AG09309 (cell line): ENCODE measurements at regions not wholly inside any gene's neighbourhood (a gene's known extent, or its start where the extent isn't known, plus 50 kb on each side); places are given as distances from the start of the nearest gene placed in this dataset.

Source experiments
- DNase-seq: peaks from one replicate; pipeline ENCODE4 v3.0.0-alpha.2; 2010; ENCODE audit warnings: low read depth
- H3K4me3 ChIP-seq: 2 replicates; pipeline ENCODE4 v1.5.1; 2011; ENCODE audit warnings: mild to moderate bottlenecking, low read depth, low read length, moderate library complexity; ENCODE audit not compliant: control insufficient read depth
- TF ChIP-seq, protein P1 (sequence below): IDR thresholded peaks from 2 replicates; pipeline ENCODE4 v1.5.1; 2011; ENCODE audit warnings: mild to moderate bottlenecking, low read depth, low read length, inconsistent platforms; ENCODE audit not compliant: insufficient read depth, control insufficient read depth; ENCODE audit errors: missing control alignments

DNA sequence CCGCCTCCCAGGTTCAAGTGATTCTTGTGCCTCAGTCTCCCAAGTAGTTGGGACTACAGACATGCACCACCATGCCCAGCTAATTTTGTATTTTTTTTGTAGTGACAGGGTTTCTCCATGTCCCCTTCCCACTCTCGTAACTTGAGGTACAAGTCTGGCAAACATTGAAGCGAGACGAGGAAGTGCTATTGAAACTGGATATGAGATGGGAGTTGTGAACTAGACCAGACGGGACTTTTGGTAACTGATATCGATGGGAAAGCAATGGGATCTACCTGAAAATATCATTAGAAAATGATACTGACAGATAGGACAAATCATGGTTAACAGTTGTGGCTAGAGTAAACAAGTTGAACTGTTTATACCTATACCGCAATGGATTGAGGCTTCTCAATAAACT, 95.2 kb upstream of the TRABD2B start:
- TF ChIP-seq, protein P1, sequence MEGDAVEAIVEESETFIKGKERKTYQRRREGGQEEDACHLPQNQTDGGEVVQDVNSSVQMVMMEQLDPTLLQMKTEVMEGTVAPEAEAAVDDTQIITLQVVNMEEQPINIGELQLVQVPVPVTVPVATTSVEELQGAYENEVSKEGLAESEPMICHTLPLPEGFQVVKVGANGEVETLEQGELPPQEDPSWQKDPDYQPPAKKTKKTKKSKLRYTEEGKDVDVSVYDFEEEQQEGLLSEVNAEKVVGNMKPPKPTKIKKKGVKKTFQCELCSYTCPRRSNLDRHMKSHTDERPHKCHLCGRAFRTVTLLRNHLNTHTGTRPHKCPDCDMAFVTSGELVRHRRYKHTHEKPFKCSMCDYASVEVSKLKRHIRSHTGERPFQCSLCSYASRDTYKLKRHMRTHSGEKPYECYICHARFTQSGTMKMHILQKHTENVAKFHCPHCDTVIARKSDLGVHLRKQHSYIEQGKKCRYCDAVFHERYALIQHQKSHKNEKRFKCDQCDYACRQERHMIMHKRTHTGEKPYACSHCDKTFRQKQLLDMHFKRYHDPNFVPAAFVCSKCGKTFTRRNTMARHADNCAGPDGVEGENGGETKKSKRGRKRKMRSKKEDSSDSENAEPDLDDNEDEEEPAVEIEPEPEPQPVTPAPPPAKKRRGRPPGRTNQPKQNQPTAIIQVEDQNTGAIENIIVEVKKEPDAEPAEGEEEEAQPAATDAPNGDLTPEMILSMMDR: no peak
- H3K4me3 ChIP-seq: no peak overlapping the region

DNA sequence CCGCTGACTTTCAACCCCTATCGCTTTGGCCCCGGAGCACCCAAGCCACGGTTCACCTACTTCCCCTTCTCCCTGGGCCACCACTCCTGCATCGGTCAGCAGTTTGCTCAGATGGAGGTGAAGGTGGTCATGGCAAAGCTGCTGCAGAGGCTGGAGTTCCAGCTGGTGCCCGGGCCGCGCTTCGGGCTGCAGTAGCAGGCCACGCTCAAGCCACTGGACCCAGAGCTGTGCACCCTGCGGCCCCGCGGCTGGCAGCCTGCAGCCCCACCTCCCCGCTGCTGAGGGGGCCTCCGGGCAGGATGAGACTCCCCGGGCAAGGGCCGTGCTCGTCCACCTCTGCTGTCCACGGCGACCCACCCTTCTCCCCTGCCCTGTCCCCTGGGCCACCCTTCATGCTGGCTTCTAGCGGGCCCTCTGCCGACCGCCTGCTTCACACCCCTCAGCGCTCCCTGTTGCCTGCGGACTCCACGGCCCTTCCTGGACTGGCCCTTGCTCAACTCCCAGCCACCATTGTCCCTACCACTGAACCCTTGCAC, 92.2 kb upstream of the TRABD2B start:
- TF ChIP-seq, protein P1: no peak
- no peak overlapping the region for H3K4me3 ChIP-seq
- DNase-seq: no peak

More for the DNA sequence above, 95.2 kb upstream of the TRABD2B start:
- no peak for DNase-seq

DNA sequence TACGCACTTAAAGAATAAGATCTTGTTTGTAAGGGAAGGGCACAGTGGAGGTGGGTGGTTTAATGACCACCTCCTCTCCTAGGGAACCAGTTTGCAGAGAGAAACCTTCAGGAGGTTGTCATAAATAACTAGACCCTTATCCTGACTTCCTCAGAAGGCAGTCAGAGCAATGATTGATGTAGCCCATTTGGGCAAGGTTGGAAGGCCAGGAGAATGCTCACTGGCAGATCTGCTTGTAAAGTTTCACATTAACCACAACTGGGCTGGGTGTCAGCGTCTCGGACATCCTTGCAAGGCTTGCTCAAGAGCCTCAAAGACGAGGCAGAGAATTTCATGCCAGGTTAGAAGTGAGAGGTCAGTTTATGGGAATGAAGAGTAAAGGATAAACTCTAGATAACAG, 87.6 kb upstream of the TRABD2B start:
- H3K4me3 ChIP-seq: no peak overlapping the region
- TF ChIP-seq, protein P1: no peak
- DNase-seq: no peak

DNA sequence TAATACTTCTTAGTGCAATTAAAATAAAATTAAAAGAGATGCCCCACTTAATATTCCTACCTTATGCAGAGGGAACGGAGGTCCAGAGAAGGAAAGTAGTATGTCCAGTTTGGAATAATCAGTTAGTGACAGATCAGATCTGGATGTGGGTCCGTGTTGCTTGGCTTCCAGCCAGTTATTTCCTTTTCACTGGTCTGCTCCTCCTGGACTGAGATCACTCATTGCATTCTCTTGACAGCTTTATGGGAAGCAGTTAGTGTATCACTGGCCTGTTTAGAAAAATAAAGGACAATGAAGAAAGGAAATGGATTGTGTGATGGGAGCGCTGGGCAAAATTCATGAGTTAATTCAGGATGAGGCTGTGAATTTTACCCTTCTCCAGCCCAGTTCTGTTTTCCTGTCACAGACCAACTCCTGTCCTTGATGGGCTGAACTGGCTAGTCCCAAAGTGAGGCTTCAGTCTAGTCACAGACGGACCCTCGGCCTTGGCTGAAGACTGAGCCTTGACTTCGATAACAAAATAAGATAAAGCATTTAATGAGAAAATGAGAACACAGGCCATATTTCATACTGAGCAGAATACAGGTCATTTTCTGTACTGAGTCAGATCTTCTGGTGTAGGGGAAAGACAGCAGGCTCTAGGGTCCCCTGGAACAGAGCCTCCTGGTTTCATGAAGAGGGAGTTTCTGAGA, 85.2 kb upstream of the TRABD2B start:
- no peak overlapping the region for H3K4me3 ChIP-seq
- no peak for DNase-seq

DNA sequence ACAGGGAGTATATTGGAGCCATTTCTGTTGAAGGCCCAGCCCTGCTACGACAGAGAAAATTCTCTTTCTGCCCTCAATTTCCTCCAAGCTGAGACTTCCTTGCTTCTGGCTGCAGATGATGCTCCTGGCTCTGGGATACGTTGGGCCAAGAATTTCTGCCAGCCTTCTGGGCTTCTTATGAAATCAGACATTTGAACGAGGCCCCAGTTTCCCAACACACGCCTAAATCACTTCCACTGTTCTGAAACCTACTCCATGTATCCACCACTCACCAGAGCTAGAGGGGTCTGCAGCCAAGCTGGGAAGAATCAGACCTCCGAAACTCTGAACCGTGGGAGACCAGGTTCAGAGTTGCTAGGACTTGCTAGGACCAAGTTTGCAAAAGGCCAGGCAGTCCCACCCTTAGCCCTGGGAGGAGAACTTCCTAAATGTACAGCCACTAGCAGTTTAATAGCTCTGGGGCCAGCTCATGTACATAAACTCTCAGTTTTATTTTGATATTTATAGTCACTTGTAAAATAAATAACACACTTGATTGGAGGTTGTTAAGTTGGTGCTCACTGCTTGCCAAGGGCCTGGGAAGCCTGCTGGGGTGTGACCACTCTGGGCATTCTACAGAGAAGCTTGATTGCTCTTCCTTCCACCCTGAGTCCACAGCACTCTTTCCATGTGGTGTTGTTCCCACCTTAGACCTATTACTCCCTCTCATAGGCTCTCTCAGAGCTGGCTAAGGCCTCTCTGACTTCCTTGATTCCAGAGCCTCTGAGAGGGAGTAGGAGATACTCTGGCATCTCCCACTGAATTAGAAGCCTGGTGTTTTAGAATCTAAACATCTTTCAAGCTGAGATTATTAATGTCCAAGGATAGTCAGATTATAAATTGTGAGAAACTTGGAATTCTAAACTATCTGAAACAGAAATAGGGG, 83.4 kb upstream of the TRABD2B start:
- TF ChIP-seq, protein P1: no peak
- no peak overlapping the region for H3K4me3 ChIP-seq
- no peak for DNase-seq

More for the DNA sequence above, 85.2 kb upstream of the TRABD2B start:
- TF ChIP-seq, protein P1: no peak

DNA sequence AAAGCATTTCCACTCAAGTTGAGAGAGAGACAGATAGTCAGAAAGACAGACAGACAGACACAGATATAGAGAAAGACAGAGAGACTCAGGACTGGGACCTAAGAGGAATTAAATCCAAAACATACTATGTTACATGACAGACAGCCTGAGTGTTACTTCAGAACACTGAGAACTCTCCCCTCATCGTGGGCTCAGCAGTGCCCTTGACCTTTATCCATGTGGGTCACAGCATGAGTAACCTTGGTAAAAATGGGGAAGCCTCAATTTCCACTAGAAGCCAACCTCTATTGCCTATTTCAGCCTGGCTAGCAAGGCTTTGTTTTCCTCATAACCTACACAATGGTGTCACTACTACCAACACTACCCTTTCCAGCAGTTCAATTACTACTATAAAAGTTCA, 81.9 kb upstream of the TRABD2B start:
- TF ChIP-seq, protein P1: no peak
- no peak overlapping the region for H3K4me3 ChIP-seq
- DNase-seq: no peak
